Suprapubic skin (tissue), 4 donors: ENCODE measurements at regions not wholly inside any gene's neighbourhood (a gene's known extent, or its start where the extent isn't known, plus 50 kb on each side); places are given as distances from the start of the nearest gene placed in this dataset.
"Not testable (repeated sequence)": the region's sequence is repeated elsewhere in the genome, so short reads cannot be mapped to it uniquely, and the experiment has no call there.

Experiments used
- DNase-seq, 2 donors: peaks; one replicate each; pipeline ENCODE4 v3.0.0-alpha.2; 2019; ENCODE audit warnings: low spot score in 2 of 2
- H3K27ac ChIP-seq: fragments of 200-600 bp; sonication (generic); one replicate; pipeline ENCODE4 v1.5.1; 2019
- H3K27me3 ChIP-seq: fragments of 200-600 bp; sonication (generic); one replicate; pipeline ENCODE4 v1.5.1; 2019
- H3K36me3 ChIP-seq: fragments of 200-600 bp; sonication (generic); one replicate; pipeline ENCODE4 v1.5.1; 2019
- H3K4me1 ChIP-seq: fragments of 200-600 bp; sonication (generic); one replicate; pipeline ENCODE4 v1.5.1; 2019
- H3K4me3 ChIP-seq: fragments of 200-600 bp; sonication (generic); one replicate; pipeline ENCODE4 v1.5.1; 2019; ENCODE audit warnings: mild to moderate bottlenecking
- H3K9me3 ChIP-seq: fragments of 200-600 bp; sonication (generic); one replicate; pipeline ENCODE4 v1.5.1; 2019
- EP300 ChIP-seq: sonication (generic); formaldehyde crosslinking; IDR thresholded peaks from one replicate; pipeline ENCODE4 v1.6.1; 2017; ENCODE audit warnings: antibody characterized with exemption
- POLR2A ChIP-seq, 2 donors: fragments of 450-650 bp; IDR thresholded peaks; one replicate each; pipeline ENCODE4 v1.6.1; 2017; ENCODE audit warnings: antibody characterized with exemption in 2 of 2, mild to moderate bottlenecking in 2 of 2, moderate library complexity in 2 of 2
- POLR2AphosphoS5 ChIP-seq, 3 donors: sonication (generic); formaldehyde crosslinking; IDR thresholded peaks; one replicate each; pipeline ENCODE4 v1.6.1; 2017; ENCODE audit warnings: antibody characterized with exemption in 3 of 3
- WGBS: methylation state at CpG from one replicate; pipeline ENCODE4 v1.1.5; 2018; 5-methylcytosine and 5-hydroxymethylcytosine counted together
- TF ChIP-seq, protein P1 (sequence below), 2 donors: fragments of 200-600 bp in 1 of 2; fragments of 450-650 bp in 1 of 2; sonication (generic) in 1 of 2; IDR thresholded peaks; one replicate each; pipeline ENCODE4 v1.5.1; 2016 to 2019; ENCODE audit warnings: antibody characterized with exemption in 2 of 2, mild to moderate bottlenecking in 1 of 2, moderate library complexity in 1 of 2

DNA sequence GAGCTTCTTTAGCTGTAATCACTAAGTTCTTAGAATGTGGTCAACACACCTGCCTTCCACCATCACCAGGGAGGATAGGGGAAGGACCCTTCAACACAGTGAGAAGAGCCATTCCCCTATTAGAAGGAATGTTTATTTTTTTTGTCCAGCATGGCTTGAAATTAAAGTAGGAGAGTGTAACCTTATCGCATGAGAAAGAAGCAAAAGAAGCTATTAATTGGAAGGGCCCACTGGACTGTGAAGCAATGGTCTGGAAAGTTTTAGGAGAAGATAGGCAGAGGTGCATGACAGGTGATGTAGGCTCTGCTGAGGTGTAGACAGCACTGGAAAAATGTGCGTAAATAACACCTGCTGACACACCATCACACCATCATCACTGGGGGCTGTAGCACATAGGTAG lies 1526.0 kb downstream of the MAT2B start:
- Histone ChIP-seq H3K4me3 (no peak overlapping the region), H3K36me3 (no peaks in the 10 kb centered on the region), H3K9me3 (no peaks in the 10 kb centered on the region), H3K27me3 (no peaks in the 10 kb centered on the region), H3K27ac (no peak overlapping the region), H3K4me1 (no peaks in the 10 kb centered on the region)
- DNase-seq: no peak
- TF ChIP-seq POLR2AphosphoS5 (IDR thresholded peaks at IDR 0.05) (no peak), EP300 (no peak), POLR2A (IDR thresholded peaks at IDR 0.05) (no peak)
- TF ChIP-seq, protein P1, sequence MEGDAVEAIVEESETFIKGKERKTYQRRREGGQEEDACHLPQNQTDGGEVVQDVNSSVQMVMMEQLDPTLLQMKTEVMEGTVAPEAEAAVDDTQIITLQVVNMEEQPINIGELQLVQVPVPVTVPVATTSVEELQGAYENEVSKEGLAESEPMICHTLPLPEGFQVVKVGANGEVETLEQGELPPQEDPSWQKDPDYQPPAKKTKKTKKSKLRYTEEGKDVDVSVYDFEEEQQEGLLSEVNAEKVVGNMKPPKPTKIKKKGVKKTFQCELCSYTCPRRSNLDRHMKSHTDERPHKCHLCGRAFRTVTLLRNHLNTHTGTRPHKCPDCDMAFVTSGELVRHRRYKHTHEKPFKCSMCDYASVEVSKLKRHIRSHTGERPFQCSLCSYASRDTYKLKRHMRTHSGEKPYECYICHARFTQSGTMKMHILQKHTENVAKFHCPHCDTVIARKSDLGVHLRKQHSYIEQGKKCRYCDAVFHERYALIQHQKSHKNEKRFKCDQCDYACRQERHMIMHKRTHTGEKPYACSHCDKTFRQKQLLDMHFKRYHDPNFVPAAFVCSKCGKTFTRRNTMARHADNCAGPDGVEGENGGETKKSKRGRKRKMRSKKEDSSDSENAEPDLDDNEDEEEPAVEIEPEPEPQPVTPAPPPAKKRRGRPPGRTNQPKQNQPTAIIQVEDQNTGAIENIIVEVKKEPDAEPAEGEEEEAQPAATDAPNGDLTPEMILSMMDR (IDR thresholded peaks at IDR 0.05): no peak
- 99% methylated on average over 2 of the region's 2 CpGs for WGBS

DNA sequence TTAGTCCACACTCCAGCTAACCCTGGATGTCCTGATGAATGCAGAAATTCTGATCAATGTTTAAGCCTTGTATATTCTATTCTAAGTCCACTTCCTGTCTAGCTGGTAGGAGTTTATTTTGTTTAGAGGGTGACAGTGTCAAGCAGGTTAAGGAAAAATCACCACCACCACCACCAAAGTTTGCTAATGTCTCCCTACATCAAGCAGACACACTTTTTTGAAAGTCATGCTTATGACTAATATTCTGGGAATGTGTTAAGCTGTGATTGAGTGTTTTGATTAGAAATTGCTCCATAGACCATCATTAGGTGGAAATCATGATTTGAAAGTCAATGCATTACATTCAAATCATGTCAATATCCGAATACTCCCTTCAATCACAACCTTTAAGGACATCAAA lies 1530.1 kb downstream of the MAT2B start:
- Histone ChIP-seq H3K4me3 (no peak overlapping the region), H3K9me3 (no peaks in the 10 kb centered on the region), H3K4me1 (no peaks in the 10 kb centered on the region), H3K27me3 (no peaks in the 10 kb centered on the region), H3K36me3 (no peaks in the 10 kb centered on the region), H3K27ac (no peak overlapping the region)
- no peak for DNase-seq
- TF ChIP-seq, protein P1 (IDR thresholded peaks at IDR 0.05): no peak
- TF ChIP-seq EP300 (no peak), POLR2AphosphoS5 (IDR thresholded peaks at IDR 0.05) (no peak), POLR2A (IDR thresholded peaks at IDR 0.05) (no peak)
- 88% methylated on average over 1 of the region's 1 CpG for WGBS

DNA sequence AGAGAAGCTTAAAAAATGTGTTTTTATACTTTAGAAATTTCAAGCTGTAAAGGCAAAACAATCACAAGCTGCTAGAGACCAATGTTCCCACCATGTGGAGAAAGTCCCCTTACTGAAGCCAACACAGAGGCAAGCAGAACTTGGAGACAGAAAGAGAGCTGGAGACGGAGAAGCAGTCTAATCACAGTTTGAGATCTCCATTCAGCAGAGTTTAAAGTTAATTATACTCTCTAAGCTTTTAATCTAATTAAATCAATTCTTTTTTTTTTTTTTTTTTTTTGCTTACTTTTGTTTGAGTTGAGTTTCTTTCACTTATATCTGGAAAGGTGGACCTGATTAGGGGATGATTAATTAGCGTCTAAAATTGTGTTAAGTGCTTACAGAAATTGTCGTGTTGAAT lies 1534.3 kb downstream of the MAT2B start:
- Histone ChIP-seq H3K9me3 (no peaks in the 10 kb centered on the region), H3K4me1 (no peaks in the 10 kb centered on the region), H3K27me3 (no peaks in the 10 kb centered on the region), H3K4me3 (no peak overlapping the region), H3K27ac (no peak overlapping the region), H3K36me3 (no peaks in the 10 kb centered on the region)
- DNase-seq: no peak
- WGBS: 76% methylated on average over 3 of the region's 3 CpGs
- TF ChIP-seq POLR2A (IDR thresholded peaks at IDR 0.05) (no peak), POLR2AphosphoS5 (IDR thresholded peaks at IDR 0.05) (no peak), EP300 (no peak)
- TF ChIP-seq, protein P1 (IDR thresholded peaks at IDR 0.05): no peak

DNA sequence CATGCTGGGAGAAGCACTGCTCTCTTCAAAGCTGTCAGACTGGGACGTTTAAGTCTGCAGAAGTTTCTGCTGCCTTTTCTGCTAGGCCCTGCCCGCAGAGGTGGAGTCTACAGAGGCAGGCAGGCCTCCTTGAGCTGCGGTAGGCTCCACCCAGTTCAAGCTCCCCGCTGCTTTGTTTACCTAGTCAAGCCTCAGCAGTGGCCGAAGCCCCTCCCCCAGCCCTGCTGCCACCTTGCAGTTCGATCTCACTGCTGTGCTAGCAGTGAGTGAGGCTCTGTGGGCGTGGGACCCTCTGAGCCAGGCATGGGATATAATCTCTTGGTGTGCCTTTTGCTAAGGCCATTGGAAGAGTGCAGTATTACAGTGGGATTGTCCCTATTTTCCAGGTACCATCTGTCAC lies 1540.5 kb downstream of the MAT2B start:
- H3K4me1 ChIP-seq, H3K9me3 ChIP-seq, H3K36me3 ChIP-seq, DNase-seq, H3K4me3 ChIP-seq, H3K27me3 ChIP-seq, H3K27ac ChIP-seq: not testable (repeated sequence)
- WGBS: 90% methylated on average over 2 of the region's 7 CpGs

DNA sequence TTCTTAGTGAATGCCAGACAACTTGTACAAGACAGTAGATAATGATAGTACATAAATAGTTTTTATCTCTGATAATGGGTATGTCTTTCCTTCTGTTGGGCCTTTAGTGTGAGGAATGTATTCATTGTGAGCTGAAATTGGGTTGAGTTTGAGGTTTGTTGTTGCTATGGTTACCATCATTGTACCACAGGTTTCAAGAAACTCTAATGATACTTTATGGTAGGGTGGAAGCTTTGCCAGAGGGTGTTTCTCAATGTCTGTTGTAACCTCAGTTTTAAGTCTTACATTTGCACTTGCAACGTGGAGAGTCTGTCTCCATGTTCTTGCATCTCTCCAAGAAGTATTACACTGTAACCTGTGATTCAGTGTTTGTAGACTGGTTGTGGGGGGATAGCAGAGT lies 1550.1 kb downstream of the MAT2B start:
- H3K4me3 ChIP-seq: no peak overlapping the region
- TF ChIP-seq, protein P1 (IDR thresholded peaks at IDR 0.05): no peak
- no peak for TF ChIP-seq EP300
- TF ChIP-seq POLR2A (IDR thresholded peaks at IDR 0.05): no peak
- TF ChIP-seq POLR2AphosphoS5 (IDR thresholded peaks at IDR 0.05): no peak
- WGBS: 72% methylated on average over 1 of the region's 1 CpG
- no peaks in the 10 kb centered on the region for H3K4me1 ChIP-seq
- no peak for DNase-seq
- no peaks in the 10 kb centered on the region for H3K27me3 ChIP-seq
- no peak overlapping the region for H3K27ac ChIP-seq
- no peaks in the 10 kb centered on the region for H3K36me3 ChIP-seq
- no peaks in the 10 kb centered on the region for H3K9me3 ChIP-seq

DNA sequence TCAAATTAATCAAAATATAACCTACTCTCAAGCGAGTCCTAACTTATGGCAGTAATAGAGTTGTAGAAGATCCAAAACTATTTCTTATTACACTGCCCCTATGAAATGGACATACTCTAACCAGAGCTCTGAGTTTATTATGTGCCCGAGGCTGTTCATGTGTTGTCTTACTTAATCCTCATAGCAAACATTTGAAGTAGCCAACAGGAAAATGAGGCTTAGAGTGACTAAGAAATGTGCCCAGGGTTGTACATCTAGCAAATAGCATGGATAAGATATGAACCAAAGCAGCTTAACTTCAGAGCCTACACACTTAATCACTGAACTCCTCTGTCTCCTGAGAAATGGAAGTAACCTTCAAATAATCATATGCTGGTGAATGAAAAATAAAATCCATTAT lies 1551.7 kb downstream of the MAT2B start:
- WGBS: 89% methylated on average over 2 of the region's 2 CpGs
- TF ChIP-seq POLR2AphosphoS5 (IDR thresholded peaks at IDR 0.05) (no peak), POLR2A (IDR thresholded peaks at IDR 0.05) (no peak), EP300 (no peak)
- TF ChIP-seq, protein P1 (IDR thresholded peaks at IDR 0.05): no peak
- Histone ChIP-seq H3K27ac (no peak overlapping the region), H3K36me3 (no peaks in the 10 kb centered on the region), H3K9me3 (no peaks in the 10 kb centered on the region), H3K4me3 (no peak overlapping the region), H3K4me1 (no peaks in the 10 kb centered on the region), H3K27me3 (no peaks in the 10 kb centered on the region)
- no peak for DNase-seq
